ENCODE measurements at regions not wholly inside any gene's neighbourhood (a gene's known extent, or its start where the extent isn't known, plus 50 kb on each side); places are given as distances from the start of the nearest gene placed in this dataset.

- peaks cover 42 to 89% of the 10 kb centered on the region in 2 donors for H3K4me1 ChIP-seq (ENCODE audit: control insufficient read depth in 1 of 2, low read depth in 2 of 2)
- H3K36me3 ChIP-seq: no peaks in the 10 kb centered on the region
- H3K27ac ChIP-seq: peak overlapping the region; percentile 91 to 93
- H3K9me3 ChIP-seq: no peaks in the 10 kb centered on the region
- TF ChIP-seq, protein P1, sequence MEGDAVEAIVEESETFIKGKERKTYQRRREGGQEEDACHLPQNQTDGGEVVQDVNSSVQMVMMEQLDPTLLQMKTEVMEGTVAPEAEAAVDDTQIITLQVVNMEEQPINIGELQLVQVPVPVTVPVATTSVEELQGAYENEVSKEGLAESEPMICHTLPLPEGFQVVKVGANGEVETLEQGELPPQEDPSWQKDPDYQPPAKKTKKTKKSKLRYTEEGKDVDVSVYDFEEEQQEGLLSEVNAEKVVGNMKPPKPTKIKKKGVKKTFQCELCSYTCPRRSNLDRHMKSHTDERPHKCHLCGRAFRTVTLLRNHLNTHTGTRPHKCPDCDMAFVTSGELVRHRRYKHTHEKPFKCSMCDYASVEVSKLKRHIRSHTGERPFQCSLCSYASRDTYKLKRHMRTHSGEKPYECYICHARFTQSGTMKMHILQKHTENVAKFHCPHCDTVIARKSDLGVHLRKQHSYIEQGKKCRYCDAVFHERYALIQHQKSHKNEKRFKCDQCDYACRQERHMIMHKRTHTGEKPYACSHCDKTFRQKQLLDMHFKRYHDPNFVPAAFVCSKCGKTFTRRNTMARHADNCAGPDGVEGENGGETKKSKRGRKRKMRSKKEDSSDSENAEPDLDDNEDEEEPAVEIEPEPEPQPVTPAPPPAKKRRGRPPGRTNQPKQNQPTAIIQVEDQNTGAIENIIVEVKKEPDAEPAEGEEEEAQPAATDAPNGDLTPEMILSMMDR (IDR thresholded peaks at IDR 0.05): no peak
- H3K27me3 ChIP-seq (replicated peaks; ENCODE audit: insufficient read depth): no peaks in the 10 kb centered on the region
- no peak overlapping the region for H3K4me3 ChIP-seq
- no peak for ATAC-seq (ENCODE audit: insufficient number of reproducible peaks, low FRiP score, low read depth)
- no peak for DNase-seq (ENCODE audit: low spot score)
Measured at GRCh38 chr9:691825-692400, 149.6 kb upstream of the DMRT1 start.

- Histone ChIP-seq H3K27me3 (replicated peaks; ENCODE audit: insufficient read depth) (no peaks in the 10 kb centered on the region), H3K4me1 (ENCODE audit: control insufficient read depth in 1 of 2, low read depth in 2 of 2) (peaks cover 41 to 92% of the 10 kb centered on the region in 2 donors), H3K36me3 (no peaks in the 10 kb centered on the region), H3K4me3 (peak overlapping the region; percentile 59), H3K9me3 (no peaks in the 10 kb centered on the region), H3K27ac (peak overlapping the region; percentile 91 to 93)
- ATAC-seq (ENCODE audit: insufficient number of reproducible peaks, low FRiP score, low read depth) (no peak), DNase-seq (ENCODE audit: low spot score) (no peak)
- TF ChIP-seq, protein P1 (IDR thresholded peaks at IDR 0.05): no peak
Measured at GRCh38 chr9:692636-693129, 148.8 kb upstream of the DMRT1 start.

- peak overlapping the region; percentile 91 to 93 for H3K27ac ChIP-seq
- no peaks in the 10 kb centered on the region for H3K36me3 ChIP-seq
- TF ChIP-seq, protein P1 (IDR thresholded peaks at IDR 0.05): no peak
- ATAC-seq (ENCODE audit: insufficient number of reproducible peaks, low FRiP score, low read depth) (no peak), DNase-seq (ENCODE audit: low spot score) (peak; percentile 41)
- H3K4me1 ChIP-seq (ENCODE audit: control insufficient read depth in 1 of 2, low read depth in 2 of 2): peaks cover 43 to 92% of the 10 kb centered on the region in 2 donors
- no peaks in the 10 kb centered on the region for H3K27me3 ChIP-seq (replicated peaks; ENCODE audit: insufficient read depth)
- H3K9me3 ChIP-seq: no peaks in the 10 kb centered on the region
- H3K4me3 ChIP-seq: peak overlapping the region; percentile 59
Measured at GRCh38 chr9:693201-694091, 148.1 kb upstream of the DMRT1 start.

- TF ChIP-seq, protein P1 (IDR thresholded peaks at IDR 0.05): no peak
- DNase-seq (ENCODE audit: low spot score) (no peak), ATAC-seq (ENCODE audit: insufficient number of reproducible peaks, low FRiP score, low read depth) (no peak)
- Histone ChIP-seq H3K9me3 (no peaks in the 10 kb centered on the region), H3K4me3 (peak overlapping the region; percentile 59), H3K27me3 (replicated peaks; ENCODE audit: insufficient read depth) (no peaks in the 10 kb centered on the region), H3K4me1 (ENCODE audit: control insufficient read depth in 1 of 2, low read depth in 2 of 2) (peaks cover 45 to 92% of the 10 kb centered on the region in 2 donors), H3K36me3 (no peaks in the 10 kb centered on the region), H3K27ac (peak overlapping the region; percentile 91 to 93)
Measured at GRCh38 chr9:694092-694402, 147.4 kb upstream of the DMRT1 start.

- Histone ChIP-seq H3K9me3 (no peaks in the 10 kb centered on the region), H3K27ac (peak overlapping the region; percentile 91 to 93), H3K27me3 (replicated peaks; ENCODE audit: insufficient read depth) (no peaks in the 10 kb centered on the region), H3K4me1 (ENCODE audit: control insufficient read depth in 1 of 2, low read depth in 2 of 2) (peaks cover 43 to 92% of the 10 kb centered on the region in 2 donors), H3K4me3 (peak overlapping the region; percentile 59), H3K36me3 (no peaks in the 10 kb centered on the region)
- ATAC-seq (ENCODE audit: insufficient number of reproducible peaks, low FRiP score, low read depth): peak; percentile 91
- TF ChIP-seq, protein P1 (IDR thresholded peaks at IDR 0.05): no peak
- no peak for DNase-seq (ENCODE audit: low spot score)
Measured at GRCh38 chr9:694403-695154, 146.9 kb upstream of the DMRT1 start.

All from thoracic aorta (tissue), 2 donors.